DOHH2 (cell line): ENCODE measurements at regions not wholly inside any gene's neighbourhood (a gene's known extent, or its start where the extent isn't known, plus 50 kb on each side); places are given as distances from the start of the nearest gene placed in this dataset.

Experiments
- H3F3A ChIP-seq: fragments of 200-600 bp; sonication (generic), shearing (Covaris generic); 2 replicates; pipeline ENCODE4 v1.6.0; 2016; ENCODE audit warnings: antibody characterized with exemption, mild to moderate bottlenecking; ENCODE audit not compliant: control insufficient read depth, insufficient read depth
- H3K27ac ChIP-seq: fragments of 200-600 bp; sonication (generic); 2 replicates; pipeline ENCODE4 v1.5.1; 2014; ENCODE audit warnings: low read depth, mild to moderate bottlenecking, low read length, moderate library complexity
- H3K27me3 ChIP-seq: fragments of 200-600 bp; sonication (generic); 2 replicates; pipeline ENCODE4 v1.6.1; 2014; ENCODE audit warnings: mild to moderate bottlenecking, low read length, mixed read lengths; ENCODE audit not compliant: control insufficient read depth
- H3K36me3 ChIP-seq: fragments of 200-600 bp; sonication (generic); 2 replicates; pipeline ENCODE4 v1.6.1; 2014; ENCODE audit warnings: mild to moderate bottlenecking, low read length, moderate library complexity, mixed read lengths; ENCODE audit not compliant: control insufficient read depth
- H3K4me1 ChIP-seq: fragments of 200-600 bp; sonication (generic); 2 replicates; pipeline ENCODE4 v1.6.1; 2014; ENCODE audit warnings: mild to moderate bottlenecking, low read length, mixed read lengths; ENCODE audit not compliant: control insufficient read depth
- H3K4me2 ChIP-seq: fragments of 200-600 bp; sonication (generic); 2 replicates; pipeline ENCODE4 v1.6.0; 2014; ENCODE audit warnings: mild to moderate bottlenecking, low read length, moderate library complexity
- H3K4me3 ChIP-seq: fragments of 200-600 bp; sonication (generic); 2 replicates; pipeline ENCODE4 v1.5.1; 2014; ENCODE audit warnings: mild to moderate bottlenecking, low read length, mixed read lengths
- H3K79me2 ChIP-seq: fragments of 200-600 bp; sonication (generic); 2 replicates; pipeline ENCODE4 v1.6.1; 2014; ENCODE audit warnings: mild to moderate bottlenecking, low read length, mixed read lengths; ENCODE audit not compliant: control insufficient read depth
- H3K9me2 ChIP-seq: fragments of 200-600 bp; sonication (generic); replicated peaks from 2 replicates; pipeline ENCODE4 v1.6.1; 2014; ENCODE audit warnings: mild to moderate bottlenecking, low read length, mixed read lengths; ENCODE audit not compliant: control insufficient read depth
- H3K9me3 ChIP-seq: fragments of 200-600 bp; sonication (generic); 2 replicates; pipeline ENCODE4 v1.6.1; 2014; ENCODE audit warnings: antibody characterized with exemption, low read length, mixed read lengths; ENCODE audit not compliant: control insufficient read depth, insufficient read depth
- H4K20me1 ChIP-seq: fragments of 200-600 bp; sonication (generic); 2 replicates; pipeline ENCODE4 v1.6.0; 2014; ENCODE audit warnings: low read depth, mild to moderate bottlenecking, antibody characterized with exemption, low read length, moderate library complexity; ENCODE audit not compliant: control insufficient read depth, insufficient read depth
- CTCF ChIP-seq: fragments of 200-600 bp; sonication (generic); IDR thresholded peaks from one replicate; pipeline ENCODE4 v1.5.1; 2014; ENCODE audit warnings: antibody characterized with exemption, mild to moderate bottlenecking, low read depth, low read length; ENCODE audit not compliant: poor library complexity, severe bottlenecking
- EZH2phosphoT487 ChIP-seq: fragments of 200-600 bp; sonication (generic); IDR thresholded peaks from 2 replicates; pipeline ENCODE4 v1.6.1; 2017; ENCODE audit warnings: borderline replicate concordance, mild to moderate bottlenecking, antibody characterized with exemption, low read length, moderate library complexity, mixed read lengths

GRCh38 chr1:234675006-234675405, 65.0 kb upstream of the IRF2BP2 start:
- Histone ChIP-seq H3K4me2 (no peak overlapping the region), H3K9me3 (no peaks in the 10 kb centered on the region), H3F3A (no peaks in the 10 kb centered on the region), H3K79me2 (no peaks in the 10 kb centered on the region), H4K20me1 (no peaks in the 10 kb centered on the region), H3K27me3 (0 out of 2 replicates have a peak, but pooled peaks cover 2% of the 10 kb centered on the region), H3K4me3 (no peak overlapping the region), H3K4me1 (0 out of 2 replicates have a peak, but pooled peaks cover 5% of the 10 kb centered on the region), H3K9me2 (no peaks in the 10 kb centered on the region), H3K36me3 (no peaks in the 10 kb centered on the region), H3K27ac (no peak overlapping the region)
- TF ChIP-seq CTCF (no peak), EZH2phosphoT487 (no peak)

GRCh38 chr1:234674218-234674815, 64.3 kb upstream of the IRF2BP2 start:
- Histone ChIP-seq H3K36me3 (no peaks in the 10 kb centered on the region), H3K9me3 (no peaks in the 10 kb centered on the region), H4K20me1 (no peaks in the 10 kb centered on the region), H3K4me1 (0 out of 2 replicates have a peak, but pooled peaks cover 5% of the 10 kb centered on the region), H3K4me2 (no peak overlapping the region), H3K4me3 (no peak overlapping the region), H3K27ac (no peak overlapping the region), H3K9me2 (no peaks in the 10 kb centered on the region), H3F3A (no peaks in the 10 kb centered on the region), H3K27me3 (0 out of 2 replicates have a peak, but pooled peaks cover 2% of the 10 kb centered on the region), H3K79me2 (no peaks in the 10 kb centered on the region)
- TF ChIP-seq CTCF: no peak

GRCh38 chr1:234672349-234673135, 62.6 kb upstream of the IRF2BP2 start:
- Histone ChIP-seq H3K4me1 (0 out of 2 replicates have a peak, but pooled peaks cover 5% of the 10 kb centered on the region), H3K27ac (no peak overlapping the region), H3F3A (no peaks in the 10 kb centered on the region), H3K79me2 (no peaks in the 10 kb centered on the region), H3K4me3 (no peak overlapping the region), H3K9me3 (no peaks in the 10 kb centered on the region), H4K20me1 (no peaks in the 10 kb centered on the region), H3K36me3 (no peaks in the 10 kb centered on the region), H3K27me3 (peaks cover 3% of the 10 kb centered on the region; the same call in 1 of the 2 replicates), H3K9me2 (no peaks in the 10 kb centered on the region), H3K4me2 (no peak overlapping the region)
- TF ChIP-seq EZH2phosphoT487 (no peak), CTCF (no peak)
